ENCODE measurements at regions not wholly inside any gene's neighbourhood (a gene's known extent, or its start where the extent isn't known, plus 50 kb on each side); places are given as distances from the start of the nearest gene placed in this dataset.
A peak's percentile ranks its signal among the peaks of the same experiment; 100 is the strongest.

GRCh38 chr9:91118704-91119025, 243.1 kb downstream of the AUH start:
- Histone ChIP-seq H3K36me3 (replicated peaks in 1 of 2) (no peaks in the 10 kb centered on the region), H3K4me3 (peak overlapping the region in 2 of 4 donors; percentile 4 to 30), H3K4me1 (replicated peaks in 1 of 2) (peaks cover 0 to 20% of the 10 kb centered on the region in 2 donors), H3K27me3 (no peaks in the 10 kb centered on the region), H3K27ac (peak overlapping the region in 3 of 5 donors; percentile 25 to 52 (median 38)), H3K9me3 (replicated peaks in 1 of 3) (no peaks in the 10 kb centered on the region)
- 14 to 26% (median 16%) methylated on average over 2 of the region's 2 CpGs for WGBS, 4 donors
- intact Hi-C loops (cut with DNase I): no loop called here
- DNase-seq: no peak
- TF ChIP-seq POLR2A (IDR thresholded peaks at IDR 0.05): no peak
- TF ChIP-seq, protein P1, sequence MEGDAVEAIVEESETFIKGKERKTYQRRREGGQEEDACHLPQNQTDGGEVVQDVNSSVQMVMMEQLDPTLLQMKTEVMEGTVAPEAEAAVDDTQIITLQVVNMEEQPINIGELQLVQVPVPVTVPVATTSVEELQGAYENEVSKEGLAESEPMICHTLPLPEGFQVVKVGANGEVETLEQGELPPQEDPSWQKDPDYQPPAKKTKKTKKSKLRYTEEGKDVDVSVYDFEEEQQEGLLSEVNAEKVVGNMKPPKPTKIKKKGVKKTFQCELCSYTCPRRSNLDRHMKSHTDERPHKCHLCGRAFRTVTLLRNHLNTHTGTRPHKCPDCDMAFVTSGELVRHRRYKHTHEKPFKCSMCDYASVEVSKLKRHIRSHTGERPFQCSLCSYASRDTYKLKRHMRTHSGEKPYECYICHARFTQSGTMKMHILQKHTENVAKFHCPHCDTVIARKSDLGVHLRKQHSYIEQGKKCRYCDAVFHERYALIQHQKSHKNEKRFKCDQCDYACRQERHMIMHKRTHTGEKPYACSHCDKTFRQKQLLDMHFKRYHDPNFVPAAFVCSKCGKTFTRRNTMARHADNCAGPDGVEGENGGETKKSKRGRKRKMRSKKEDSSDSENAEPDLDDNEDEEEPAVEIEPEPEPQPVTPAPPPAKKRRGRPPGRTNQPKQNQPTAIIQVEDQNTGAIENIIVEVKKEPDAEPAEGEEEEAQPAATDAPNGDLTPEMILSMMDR (IDR thresholded peaks at IDR 0.05): no peak

- Histone ChIP-seq H3K4me1 (replicated peaks in 1 of 2) (peaks cover 0 to 20% of the 10 kb centered on the region in 2 donors), H3K4me3 (no peak overlapping the region), H3K27me3 (no peaks in the 10 kb centered on the region), H3K27ac (no peak overlapping the region), H3K9me3 (replicated peaks in 1 of 3) (no peaks in the 10 kb centered on the region), H3K36me3 (replicated peaks in 1 of 2) (no peaks in the 10 kb centered on the region)
- DNase-seq: no peak
- WGBS, 4 donors: 64 to 72% (median 70%) methylated on average over 11 of the region's 11 CpGs
- TF ChIP-seq, protein P1 (IDR thresholded peaks at IDR 0.05): no peak
- TF ChIP-seq POLR2A (IDR thresholded peaks at IDR 0.05): no peak
- intact Hi-C loops (cut with DNase I): no loop called here
Observed at GRCh38 chr9:91119142-91119541, 242.6 kb downstream of the AUH start.

GRCh38 chr9:91119679-91120078, 242.0 kb downstream of the AUH start:
- H3K4me1 ChIP-seq (replicated peaks in 1 of 2): peaks cover 0 to 20% of the 10 kb centered on the region in 2 donors
- no peak overlapping the region for H3K27ac ChIP-seq
- intact Hi-C loops (cut with DNase I): no loop called here
- no peaks in the 10 kb centered on the region for H3K36me3 ChIP-seq (replicated peaks in 1 of 2)
- TF ChIP-seq, protein P1 (IDR thresholded peaks at IDR 0.05): no peak
- no peak for TF ChIP-seq POLR2A (IDR thresholded peaks at IDR 0.05)
- no peak overlapping the region for H3K4me3 ChIP-seq
- 78 to 91% (median 87%) methylated on average over 3 of the region's 3 CpGs for WGBS, 4 donors
- DNase-seq: no peak
- H3K27me3 ChIP-seq: no peaks in the 10 kb centered on the region
- H3K9me3 ChIP-seq (replicated peaks in 1 of 3): peaks cover 0 to 4% (median 0%) of the 10 kb centered on the region in 3 donors

DNA sequence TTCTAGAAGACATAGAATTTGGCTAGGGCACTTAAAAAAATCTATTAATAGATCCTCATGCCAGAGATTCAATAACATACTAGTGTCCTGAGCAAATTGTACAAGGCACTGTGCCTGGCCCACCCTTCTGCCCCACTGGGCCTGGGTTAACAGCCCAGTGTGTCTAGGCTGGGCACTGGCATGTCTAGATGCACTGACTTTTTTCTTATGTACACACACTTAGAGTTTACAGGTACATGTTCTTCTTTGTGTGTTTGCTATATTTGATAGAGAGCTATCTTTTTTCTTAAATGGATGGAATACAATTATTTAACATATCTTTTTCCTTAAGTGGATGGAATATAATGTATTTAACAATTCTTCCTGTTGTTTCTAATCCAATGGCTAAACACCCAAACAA, 241.5 kb downstream of the AUH start:
- H3K36me3 ChIP-seq (replicated peaks in 1 of 2): no peaks in the 10 kb centered on the region
- H3K27me3 ChIP-seq: no peaks in the 10 kb centered on the region
- TF ChIP-seq, protein P1 (IDR thresholded peaks at IDR 0.05): no peak
- no peak for TF ChIP-seq POLR2A (IDR thresholded peaks at IDR 0.05)
- peaks cover 0 to 4% (median 0%) of the 10 kb centered on the region in 3 donors for H3K9me3 ChIP-seq (replicated peaks in 1 of 3)
- peaks cover 0 to 20% of the 10 kb centered on the region in 2 donors for H3K4me1 ChIP-seq (replicated peaks in 1 of 2)
- no peak overlapping the region for H3K4me3 ChIP-seq
- H3K27ac ChIP-seq: no peak overlapping the region
- DNase-seq: no peak
- intact Hi-C loops (cut with DNase I): no loop called here
